CD14-positive monocyte (primary cell): ENCODE measurements at regions not wholly inside any gene's neighbourhood (a gene's known extent, or its start where the extent isn't known, plus 50 kb on each side); places are given as distances from the start of the nearest gene placed in this dataset.
A peak's percentile ranks its signal among the peaks of the same experiment; 100 is the strongest.
"Not testable (repeated sequence)": the region's sequence is repeated elsewhere in the genome, so short reads cannot be mapped to it uniquely, and the experiment has no call there.

Source experiments
- DNase-seq, 3 donors: peaks; one replicate each; pipeline ENCODE4 v3.0.0-alpha.2; 2011 to 2022
- H2AFZ ChIP-seq: 2 replicates; pipeline ENCODE4 v1.6.0; 2012; ENCODE audit warnings: mild to moderate bottlenecking, low read depth, low read length, inconsistent platforms; ENCODE audit not compliant: insufficient read depth, poor library complexity, severe bottlenecking
- H3K27ac ChIP-seq, 2 donors: 1 replicate in 1 of 2; 2 replicates in 1 of 2; pipeline ENCODE4 v1.5.1; 2012 to 2013; ENCODE audit warnings: low read length in 2 of 2, control low read depth in 1 of 2, inconsistent platforms in 1 of 2, low read depth in 1 of 2, mild to moderate bottlenecking in 1 of 2
- H3K27me3 ChIP-seq, 2 donors: one replicate each; pipeline versions ENCODE4 v1.6.0 to v1.6.1; 2011 to 2013; ENCODE audit warnings: low read length in 2 of 2; ENCODE audit not compliant: control insufficient read depth in 2 of 2, insufficient read depth in 2 of 2
- H3K36me3 ChIP-seq, 2 donors: replicated peaks in 1 of 2; 1 replicate in 1 of 2; 2 replicates in 1 of 2; pipeline versions ENCODE4 v1.5.1 to v1.6.1; 2012 to 2013; ENCODE audit warnings: low read length in 2 of 2, control low read depth in 1 of 2, inconsistent platforms in 1 of 2, mild to moderate bottlenecking in 1 of 2; ENCODE audit not compliant: insufficient read depth in 2 of 2, control insufficient read depth in 1 of 2
- H3K4me1 ChIP-seq, 2 donors: 1 replicate in 1 of 2; 2 replicates in 1 of 2; pipeline versions ENCODE4 v1.5.1 to v1.6.1; 2012 to 2013; ENCODE audit warnings: low read length in 2 of 2, control low read depth in 1 of 2, inconsistent platforms in 1 of 2, mild to moderate bottlenecking in 1 of 2, moderate library complexity in 1 of 2; ENCODE audit not compliant: insufficient read depth in 2 of 2, control insufficient read depth in 1 of 2
- H3K4me2 ChIP-seq: replicated peaks from 2 replicates; pipeline ENCODE3; 2012; ENCODE audit warnings: low read length, moderate library complexity, mild to moderate bottlenecking; ENCODE audit not compliant: poor library complexity, severe bottlenecking; ENCODE audit errors: extremely low read depth
- H3K4me3 ChIP-seq, 3 experiments: fragments of 200-600 bp in 1 of 3; sonication (generic) in 1 of 3; replicated peaks in 1 of 3; 1 replicate in 2 of 3; 2 replicates in 1 of 3; pipeline ENCODE4 v1.5.1; 2011 to 2013; ENCODE audit warnings: low read length in 3 of 3, mild to moderate bottlenecking in 3 of 3, control low read depth in 2 of 3, low read depth in 2 of 3, inconsistent platforms in 1 of 3, moderate library complexity in 1 of 3
- H3K79me2 ChIP-seq: 2 replicates; pipeline ENCODE4 v1.6.0; 2012; ENCODE audit warnings: mild to moderate bottlenecking, control low read depth, inconsistent platforms, low read length, moderate library complexity; ENCODE audit not compliant: insufficient read depth
- H3K9ac ChIP-seq: 2 replicates; pipeline ENCODE4 v1.6.0; 2017; ENCODE audit warnings: low read length, mild to moderate bottlenecking; ENCODE audit not compliant: insufficient read depth, poor library complexity, severe bottlenecking
- H3K9me3 ChIP-seq, 2 donors: replicated peaks in 1 of 2; 1 replicate in 1 of 2; 2 replicates in 1 of 2; pipeline versions ENCODE4 v1.5.1 to v1.6.1; 2012 to 2013; ENCODE audit warnings: low read length in 2 of 2, control low read depth in 1 of 2; ENCODE audit not compliant: control insufficient read depth in 1 of 2, insufficient read depth in 1 of 2
- H4K20me1 ChIP-seq: 2 replicates; pipeline ENCODE4 v1.6.0; 2012; ENCODE audit warnings: mild to moderate bottlenecking, low read length, control low read depth, moderate library complexity; ENCODE audit not compliant: insufficient read depth
- H3K27ac Mint-ChIP-seq, 7 donors: one replicate each; pipeline ENCODE4 v1.8.0; 2020; ENCODE audit warnings: mild to moderate bottlenecking in 7 of 7, mixed read lengths in 7 of 7, moderate library complexity in 6 of 7, inconsistent platforms in 2 of 7
- H3K27me3 Mint-ChIP-seq, 3 donors: one replicate each; pipeline ENCODE4 v1.8.0; 2021 to 2022; ENCODE audit warnings: low read depth in 3 of 3, mild to moderate bottlenecking in 3 of 3, mixed read lengths in 3 of 3, moderate library complexity in 3 of 3, inconsistent platforms in 1 of 3
- H3K36me3 Mint-ChIP-seq, 2 donors: one replicate each; pipeline ENCODE4 v1.8.0; 2020; ENCODE audit warnings: mixed read lengths in 2 of 2, inconsistent platforms in 1 of 2, mild to moderate bottlenecking in 1 of 2
- H3K4me1 Mint-ChIP-seq: one replicate; pipeline ENCODE4 v1.8.0; 2020; ENCODE audit warnings: mild to moderate bottlenecking, mixed read lengths
- H3K4me3 Mint-ChIP-seq, 2 donors: one replicate each; pipeline ENCODE4 v1.8.0; 2020; ENCODE audit warnings: mild to moderate bottlenecking in 2 of 2, mixed read lengths in 2 of 2, moderate library complexity in 1 of 2
- H3K9me3 Mint-ChIP-seq, 7 donors: one replicate each; pipeline ENCODE4 v1.8.0; 2020 to 2022; ENCODE audit warnings: mixed read lengths in 7 of 7, mild to moderate bottlenecking in 6 of 7, moderate library complexity in 6 of 7, inconsistent platforms in 2 of 7
- WGBS: methylation state at CpG from one replicate; pipeline ENCODE4 v1.1.5; 2013; ENCODE audit warnings: missing lambda C conversion rate; ENCODE audit not compliant: insufficient coverage; 5-methylcytosine and 5-hydroxymethylcytosine counted together
- intact Hi-C, 2 donors: fragments of 100-400 bp; cut with micrococcal nuclease; formaldehyde crosslinking; loops; one replicate each; pipeline versions ENCODE4 v1.15.0 to v1.15.1; 2023
- TF ChIP-seq, protein P1 (sequence below): fragments of 200-600 bp; IDR thresholded peaks from one replicate; pipeline ENCODE4 v1.8.0; 2022; ENCODE audit warnings: antibody characterized with exemption, mild to moderate bottlenecking

DNA sequence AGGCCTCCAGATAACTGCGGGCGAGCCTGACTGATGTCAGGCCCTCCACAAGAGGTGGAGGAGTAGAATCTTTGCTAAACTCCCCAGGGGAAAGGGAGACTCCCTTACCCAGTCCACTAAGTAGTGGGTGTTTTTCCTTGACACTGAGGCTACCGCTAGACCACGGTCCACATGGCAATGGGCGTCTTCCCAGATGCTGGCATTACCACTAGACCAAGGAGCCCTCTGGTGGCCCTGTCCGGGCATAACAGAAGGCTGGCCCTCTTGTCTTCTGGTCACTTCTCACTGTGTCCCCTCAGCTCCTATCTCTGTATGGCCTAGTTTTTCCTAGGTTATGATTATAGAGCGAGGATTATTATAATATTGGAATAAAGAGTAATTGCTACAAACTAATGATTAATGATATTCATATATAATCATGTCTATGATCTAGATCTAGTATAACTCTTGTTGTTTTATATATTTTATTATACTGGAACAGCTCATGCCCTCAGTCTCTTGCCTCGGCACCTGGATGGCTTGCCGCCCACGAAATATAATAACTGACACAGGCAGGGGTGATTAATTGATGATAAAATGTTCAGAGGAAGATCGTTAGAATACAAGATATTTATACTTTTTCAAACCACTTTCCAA lies 73.8 kb downstream of the PRKAB2 start:
- H3K27ac Mint-ChIP-seq, H3K4me1 ChIP-seq, H3K27me3 Mint-ChIP-seq, H3K4me2 ChIP-seq, H4K20me1 ChIP-seq, H3K36me3 Mint-ChIP-seq, intact Hi-C loops, H3K79me2 ChIP-seq, H3K9me3 Mint-ChIP-seq, H3K36me3 ChIP-seq, H3K4me1 Mint-ChIP-seq, H2AFZ ChIP-seq, H3K4me3 Mint-ChIP-seq, H3K27me3 ChIP-seq, H3K4me3 ChIP-seq, H3K9ac ChIP-seq, H3K9me3 ChIP-seq, H3K27ac ChIP-seq, DNase-seq: not testable (repeated sequence)
- TF ChIP-seq, protein P1, sequence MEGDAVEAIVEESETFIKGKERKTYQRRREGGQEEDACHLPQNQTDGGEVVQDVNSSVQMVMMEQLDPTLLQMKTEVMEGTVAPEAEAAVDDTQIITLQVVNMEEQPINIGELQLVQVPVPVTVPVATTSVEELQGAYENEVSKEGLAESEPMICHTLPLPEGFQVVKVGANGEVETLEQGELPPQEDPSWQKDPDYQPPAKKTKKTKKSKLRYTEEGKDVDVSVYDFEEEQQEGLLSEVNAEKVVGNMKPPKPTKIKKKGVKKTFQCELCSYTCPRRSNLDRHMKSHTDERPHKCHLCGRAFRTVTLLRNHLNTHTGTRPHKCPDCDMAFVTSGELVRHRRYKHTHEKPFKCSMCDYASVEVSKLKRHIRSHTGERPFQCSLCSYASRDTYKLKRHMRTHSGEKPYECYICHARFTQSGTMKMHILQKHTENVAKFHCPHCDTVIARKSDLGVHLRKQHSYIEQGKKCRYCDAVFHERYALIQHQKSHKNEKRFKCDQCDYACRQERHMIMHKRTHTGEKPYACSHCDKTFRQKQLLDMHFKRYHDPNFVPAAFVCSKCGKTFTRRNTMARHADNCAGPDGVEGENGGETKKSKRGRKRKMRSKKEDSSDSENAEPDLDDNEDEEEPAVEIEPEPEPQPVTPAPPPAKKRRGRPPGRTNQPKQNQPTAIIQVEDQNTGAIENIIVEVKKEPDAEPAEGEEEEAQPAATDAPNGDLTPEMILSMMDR = peak; percentile 67
- WGBS = 7% methylated on average over 4 of the region's 11 CpGs

DNA sequence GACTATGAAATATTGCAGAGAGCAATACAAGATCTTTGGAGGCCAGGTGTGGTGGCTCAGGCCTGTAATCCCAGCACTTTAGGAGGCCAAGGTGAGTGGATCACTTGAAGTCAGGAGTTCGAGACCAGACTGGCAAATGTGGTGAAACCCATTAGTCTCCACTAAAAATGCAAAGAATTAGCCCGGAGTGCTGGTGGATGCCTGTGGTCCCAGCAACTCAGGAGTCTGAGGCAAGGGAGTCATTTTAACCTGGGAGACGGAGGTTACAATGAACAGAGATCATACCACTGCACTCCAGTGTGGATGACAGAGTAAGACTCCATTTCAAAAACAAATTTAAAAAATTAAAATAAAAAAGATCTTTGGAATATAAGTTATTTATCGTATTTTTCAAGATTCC lies 76.6 kb downstream of the PRKAB2 start:
- H3K27ac ChIP-seq = no peak overlapping the region
- no peak overlapping the region for H3K4me3 ChIP-seq
- intact Hi-C loops = no loop called here
- H3K4me3 Mint-ChIP-seq = no peak overlapping the region
- H2AFZ ChIP-seq = no peak overlapping the region
- H3K36me3 Mint-ChIP-seq = no peaks in the 10 kb centered on the region
- peaks cover 0 to 5% (median 2%) of the 10 kb centered on the region in 3 donors for H3K27me3 Mint-ChIP-seq
- no peak overlapping the region for H3K4me2 ChIP-seq
- H3K9me3 ChIP-seq = no peaks in the 10 kb centered on the region
- DNase-seq = no peak
- TF ChIP-seq, protein P1 = no peak
- no CpG with 5 or more reads among the region's 4 CpGs for WGBS
- H3K79me2 ChIP-seq = no peaks in the 10 kb centered on the region
- no peak overlapping the region for H3K27ac Mint-ChIP-seq
- no peaks in the 10 kb centered on the region for H4K20me1 ChIP-seq
- no peaks in the 10 kb centered on the region for H3K4me1 Mint-ChIP-seq
- no peaks in the 10 kb centered on the region for H3K4me1 ChIP-seq
- H3K9ac ChIP-seq = no peak overlapping the region
- no peaks in the 10 kb centered on the region for H3K27me3 ChIP-seq
- no peaks in the 10 kb centered on the region for H3K36me3 ChIP-seq
- H3K9me3 Mint-ChIP-seq = peaks cover 0 to 3% (median 0%) of the 10 kb centered on the region in 7 donors
